ENCODE measurements at regions not wholly inside any gene's neighbourhood (a gene's known extent, or its start where the extent isn't known, plus 50 kb on each side); places are given as distances from the start of the nearest gene placed in this dataset.

GRCh38 chr15:95922431-95922830 lies 408.1 kb upstream of the NR2F2 start:
- TF ChIP-seq, protein P1, sequence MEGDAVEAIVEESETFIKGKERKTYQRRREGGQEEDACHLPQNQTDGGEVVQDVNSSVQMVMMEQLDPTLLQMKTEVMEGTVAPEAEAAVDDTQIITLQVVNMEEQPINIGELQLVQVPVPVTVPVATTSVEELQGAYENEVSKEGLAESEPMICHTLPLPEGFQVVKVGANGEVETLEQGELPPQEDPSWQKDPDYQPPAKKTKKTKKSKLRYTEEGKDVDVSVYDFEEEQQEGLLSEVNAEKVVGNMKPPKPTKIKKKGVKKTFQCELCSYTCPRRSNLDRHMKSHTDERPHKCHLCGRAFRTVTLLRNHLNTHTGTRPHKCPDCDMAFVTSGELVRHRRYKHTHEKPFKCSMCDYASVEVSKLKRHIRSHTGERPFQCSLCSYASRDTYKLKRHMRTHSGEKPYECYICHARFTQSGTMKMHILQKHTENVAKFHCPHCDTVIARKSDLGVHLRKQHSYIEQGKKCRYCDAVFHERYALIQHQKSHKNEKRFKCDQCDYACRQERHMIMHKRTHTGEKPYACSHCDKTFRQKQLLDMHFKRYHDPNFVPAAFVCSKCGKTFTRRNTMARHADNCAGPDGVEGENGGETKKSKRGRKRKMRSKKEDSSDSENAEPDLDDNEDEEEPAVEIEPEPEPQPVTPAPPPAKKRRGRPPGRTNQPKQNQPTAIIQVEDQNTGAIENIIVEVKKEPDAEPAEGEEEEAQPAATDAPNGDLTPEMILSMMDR (IDR thresholded peaks at IDR 0.05) = no peak
- TF ChIP-seq POLR2AphosphoS5 (IDR thresholded peaks at IDR 0.05) (no peak), POLR2A (IDR thresholded peaks at IDR 0.05) (no peak)
